Stomach smooth muscle (tissue), 2 donors: ENCODE measurements at regions not wholly inside any gene's neighbourhood (a gene's known extent, or its start where the extent isn't known, plus 50 kb on each side); places are given as distances from the start of the nearest gene placed in this dataset.

Source experiments
- H3K27ac ChIP-seq: one replicate; pipeline ENCODE4 v1.7.0; 2013; ENCODE audit warnings: mild to moderate bottlenecking, low read length, inconsistent platforms
- H3K27me3 ChIP-seq, 2 donors: one replicate each; pipeline ENCODE4 v1.7.0; 2013; ENCODE audit warnings: low read length in 2 of 2; ENCODE audit not compliant: insufficient read depth in 2 of 2, control insufficient read depth in 1 of 2
- H3K36me3 ChIP-seq, 2 donors: one replicate each; pipeline ENCODE4 v1.7.0; 2013; ENCODE audit warnings: low read length in 2 of 2; ENCODE audit not compliant: control insufficient read depth in 2 of 2, insufficient read depth in 2 of 2
- H3K4me1 ChIP-seq: one replicate; pipeline ENCODE4 v1.7.0; 2013; ENCODE audit warnings: low read length; ENCODE audit not compliant: control insufficient read depth, insufficient read depth
- H3K4me3 ChIP-seq, 2 donors: one replicate each; pipeline ENCODE4 v1.7.0; 2013; ENCODE audit warnings: low read length in 2 of 2
- H3K9ac ChIP-seq, 2 donors: one replicate each; pipeline ENCODE4 v1.7.0; 2013; ENCODE audit warnings: low read length in 2 of 2, mild to moderate bottlenecking in 1 of 2
- H3K9me3 ChIP-seq, 2 donors: one replicate each; pipeline ENCODE4 v1.7.0; 2013; ENCODE audit warnings: low read length in 2 of 2; ENCODE audit not compliant: control insufficient read depth in 2 of 2
- donor health status: healthy.
- donor health status: Pancreatic carcinoma.

DNA sequence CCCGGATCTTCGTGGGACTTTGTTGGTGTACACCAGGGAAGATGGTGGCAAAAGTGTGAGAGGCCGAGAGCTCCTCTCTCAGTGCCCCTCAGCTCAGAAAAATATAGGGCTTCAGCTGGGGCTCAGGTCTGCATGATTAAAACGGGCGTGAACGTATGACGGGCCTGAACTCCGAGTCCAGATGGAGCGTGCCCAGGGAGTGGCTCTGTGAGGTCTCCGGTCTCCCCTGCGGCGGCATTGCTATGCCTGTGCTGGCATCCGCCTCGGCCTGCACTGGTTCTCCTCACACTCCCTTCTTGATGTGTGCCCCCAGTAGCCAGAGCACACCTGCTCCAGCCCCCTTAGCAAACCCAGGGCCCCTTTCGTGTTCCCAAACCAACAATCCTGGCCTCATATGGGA, 82.0 kb downstream of the TEX29 start:
- no peak overlapping the region for H3K9ac ChIP-seq

DNA sequence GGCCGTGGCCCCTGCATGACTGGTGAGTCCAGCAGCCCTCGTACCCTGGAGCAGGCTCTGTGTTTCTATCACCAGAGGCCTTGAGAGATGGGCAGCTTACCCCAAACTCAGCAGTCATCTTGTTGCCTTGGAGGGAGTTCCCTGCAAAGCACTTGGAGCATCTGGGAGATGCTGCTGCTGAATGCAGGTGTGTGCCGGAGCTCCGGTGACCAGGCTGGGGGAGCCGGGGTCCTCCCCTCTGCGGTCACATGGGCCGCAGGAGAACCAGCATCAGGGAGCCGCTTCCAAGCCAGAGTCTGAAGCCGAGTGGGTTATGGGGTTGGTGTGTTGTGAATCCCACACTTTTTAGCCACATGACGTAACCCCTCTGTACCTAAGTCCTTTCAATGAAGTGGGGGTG, 82.8 kb downstream of the TEX29 start:
- Histone ChIP-seq H3K27me3 (peaks cover 5 to 10% of the 10 kb centered on the region in 2 donors), H3K4me1 (no peaks in the 10 kb centered on the region), H3K9me3 (no peaks in the 10 kb centered on the region)

More for the DNA sequence above, 82.0 kb downstream of the TEX29 start:
- Histone ChIP-seq H3K27ac (no peak overlapping the region), H3K4me1 (no peaks in the 10 kb centered on the region), H3K9me3 (no peaks in the 10 kb centered on the region), H3K36me3 (no peaks in the 10 kb centered on the region), H3K4me3 (no peak overlapping the region), H3K27me3 (peaks cover 5 to 10% of the 10 kb centered on the region in 2 donors)

GRCh38 chr13:111404746-111405145, 84.3 kb downstream of the TEX29 start:
- Histone ChIP-seq H3K27ac (no peak overlapping the region), H3K4me3 (no peak overlapping the region), H3K9me3 (no peaks in the 10 kb centered on the region), H3K9ac (no peak overlapping the region), H3K36me3 (no peaks in the 10 kb centered on the region), H3K4me1 (no peaks in the 10 kb centered on the region), H3K27me3 (peaks cover 6 to 13% of the 10 kb centered on the region in 2 donors)

More for the DNA sequence above, 82.8 kb downstream of the TEX29 start:
- Histone ChIP-seq H3K36me3 (no peaks in the 10 kb centered on the region), H3K9ac (no peak overlapping the region), H3K27ac (no peak overlapping the region), H3K4me3 (no peak overlapping the region)

DNA sequence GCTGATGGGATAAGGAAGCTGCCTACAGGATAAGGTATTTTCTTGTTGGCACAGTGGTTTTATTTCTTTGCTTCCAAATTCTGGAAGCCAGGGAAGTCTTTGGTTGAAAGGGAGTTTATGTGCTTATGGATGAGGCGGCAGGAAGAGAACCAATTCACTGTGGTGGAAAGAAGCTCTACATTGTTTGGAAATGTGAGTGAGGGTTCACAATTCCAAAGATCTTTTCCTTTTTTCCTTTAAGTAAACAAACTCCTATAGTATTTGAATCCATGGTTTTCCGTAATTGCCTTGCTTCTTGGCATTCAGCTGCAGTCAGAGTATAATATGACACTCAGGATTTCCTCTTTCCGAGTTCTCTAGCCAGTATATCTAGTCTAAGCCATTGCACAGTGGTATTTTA, 86.2 kb downstream of the TEX29 start:
- H3K36me3 ChIP-seq = no peaks in the 10 kb centered on the region
- peaks cover 10 to 17% of the 10 kb centered on the region in 2 donors for H3K27me3 ChIP-seq
- no peak overlapping the region for H3K27ac ChIP-seq
- H3K9ac ChIP-seq = no peak overlapping the region
- H3K9me3 ChIP-seq = no peaks in the 10 kb centered on the region
- H3K4me1 ChIP-seq = no peaks in the 10 kb centered on the region
- no peak overlapping the region for H3K4me3 ChIP-seq

- Histone ChIP-seq H3K27me3 (peaks cover 10 to 20% of the 10 kb centered on the region in 2 donors), H3K4me3 (no peak overlapping the region), H3K9ac (no peak overlapping the region), H3K9me3 (no peaks in the 10 kb centered on the region), H3K4me1 (no peaks in the 10 kb centered on the region), H3K36me3 (no peaks in the 10 kb centered on the region), H3K27ac (no peak overlapping the region)
Observed at GRCh38 chr13:111407381-111408131, 87.1 kb downstream of the TEX29 start.

GRCh38 chr13:111409413-111409812, 89.0 kb downstream of the TEX29 start:
- H3K36me3 ChIP-seq = no peaks in the 10 kb centered on the region
- H3K27me3 ChIP-seq = peaks cover 5 to 23% of the 10 kb centered on the region in 2 donors
- no peak overlapping the region for H3K27ac ChIP-seq
- no peak overlapping the region for H3K9ac ChIP-seq
- H3K9me3 ChIP-seq = no peaks in the 10 kb centered on the region
- H3K4me3 ChIP-seq = no peak overlapping the region
- H3K4me1 ChIP-seq = no peaks in the 10 kb centered on the region

GRCh38 chr13:111410232-111411021, 90.0 kb downstream of the TEX29 start:
- H3K4me3 ChIP-seq = no peak overlapping the region
- no peaks in the 10 kb centered on the region for H3K9me3 ChIP-seq
- H3K36me3 ChIP-seq = no peaks in the 10 kb centered on the region
- H3K4me1 ChIP-seq = no peaks in the 10 kb centered on the region
- peaks cover 5 to 24% of the 10 kb centered on the region in 2 donors for H3K27me3 ChIP-seq
- no peak overlapping the region for H3K9ac ChIP-seq
- H3K27ac ChIP-seq = no peak overlapping the region

GRCh38 chr13:111411151-111411858, 90.9 kb downstream of the TEX29 start:
- Histone ChIP-seq H3K9me3 (no peaks in the 10 kb centered on the region), H3K9ac (no peak overlapping the region), H3K27ac (no peak overlapping the region), H3K4me1 (no peaks in the 10 kb centered on the region), H3K4me3 (peak overlapping the region in 1 of 2 donors; percentile 22), H3K36me3 (no peaks in the 10 kb centered on the region), H3K27me3 (peaks cover 5 to 24% of the 10 kb centered on the region in 2 donors)

- H3K9me3 ChIP-seq = no peaks in the 10 kb centered on the region
- peaks cover 7 to 27% of the 10 kb centered on the region in 2 donors for H3K27me3 ChIP-seq
- H3K4me3 ChIP-seq = no peak overlapping the region
- no peak overlapping the region for H3K27ac ChIP-seq
- H3K4me1 ChIP-seq = no peaks in the 10 kb centered on the region
- H3K36me3 ChIP-seq = no peaks in the 10 kb centered on the region
- no peak overlapping the region for H3K9ac ChIP-seq
Observed at GRCh38 chr13:111411919-111412650, 91.6 kb downstream of the TEX29 start.
